LoVo (cell line): ENCODE measurements at regions not wholly inside any gene's neighbourhood (a gene's known extent, or its start where the extent isn't known, plus 50 kb on each side); places are given as distances from the start of the nearest gene placed in this dataset.
"Not testable (repeated sequence)": the region's sequence is repeated elsewhere in the genome, so short reads cannot be mapped to it uniquely, and the experiment has no call there.

Experiments
- DNase-seq: peaks from one replicate; pipeline ENCODE4 v3.0.0-alpha.2; 2016; ENCODE audit warnings: low spot score

GRCh38 chr4:178963446-178964045 lies 1521.3 kb upstream of the AGA start:
- DNase-seq, result no peak

GRCh38 chr4:178966644-178967043 lies 1524.4 kb upstream of the AGA start:
- DNase-seq, result no peak

- DNase-seq, result no peak
Observed at GRCh38 chr4:178970433-178971140, 1528.3 kb upstream of the AGA start.

GRCh38 chr4:178976861-178977260 lies 1534.6 kb upstream of the AGA start:
- DNase-seq, result no peak

GRCh38 chr4:178993306-178993705 lies 1551.1 kb upstream of the AGA start:
- no peak for DNase-seq

GRCh38 chr4:179001918-179002317 lies 1559.7 kb upstream of the AGA start:
- no peak for DNase-seq

GRCh38 chr4:179007755-179008154 lies 1565.5 kb upstream of the AGA start:
- DNase-seq, result no peak

GRCh38 chr4:179017581-179017980 lies 1575.3 kb upstream of the AGA start:
- no peak for DNase-seq

- no peak for DNase-seq
Observed at GRCh38 chr4:179027569-179027968, 1585.3 kb upstream of the AGA start.

- no peak for DNase-seq
Observed at GRCh38 chr4:179028321-179028720, 1586.1 kb upstream of the AGA start.

GRCh38 chr4:179029683-179030082 lies 1587.4 kb upstream of the AGA start:
- no peak for DNase-seq

- no peak for DNase-seq
Observed at GRCh38 chr4:179040259-179040658, 1598.0 kb upstream of the AGA start.

- DNase-seq, result no peak
Observed at GRCh38 chr4:179048839-179049453, 1606.7 kb upstream of the AGA start.

- no peak for DNase-seq
Observed at GRCh38 chr4:179051206-179051605, 1609.0 kb upstream of the AGA start.

- no peak for DNase-seq
Observed at GRCh38 chr4:179059396-179059795, 1617.2 kb upstream of the AGA start.

GRCh38 chr4:179066254-179066653 lies 1624.0 kb upstream of the AGA start:
- not testable (repeated sequence) for DNase-seq

- DNase-seq, result no peak
Observed at GRCh38 chr4:179071131-179071530, 1628.9 kb upstream of the AGA start.

- no peak for DNase-seq
Observed at GRCh38 chr4:179076865-179077264, 1634.6 kb upstream of the AGA start.

GRCh38 chr4:179095585-179096221 lies 1653.5 kb upstream of the AGA start:
- peak; percentile 12 for DNase-seq

- peak; percentile 8 for DNase-seq
Observed at GRCh38 chr4:179097741-179098140, 1655.5 kb upstream of the AGA start.

- no peak for DNase-seq
Observed at GRCh38 chr4:179110356-179110755, 1668.1 kb upstream of the AGA start.

- DNase-seq, result no peak
Observed at GRCh38 chr4:179110816-179111215, 1668.6 kb upstream of the AGA start.
